RPMI8226 (cell line): ENCODE measurements at regions not wholly inside any gene's neighbourhood (a gene's known extent, or its start where the extent isn't known, plus 50 kb on each side); places are given as distances from the start of the nearest gene placed in this dataset.

Source experiments
- DNase-seq: peaks from one replicate; pipeline ENCODE4 v3.0.0-alpha.2; 2015

DNA sequence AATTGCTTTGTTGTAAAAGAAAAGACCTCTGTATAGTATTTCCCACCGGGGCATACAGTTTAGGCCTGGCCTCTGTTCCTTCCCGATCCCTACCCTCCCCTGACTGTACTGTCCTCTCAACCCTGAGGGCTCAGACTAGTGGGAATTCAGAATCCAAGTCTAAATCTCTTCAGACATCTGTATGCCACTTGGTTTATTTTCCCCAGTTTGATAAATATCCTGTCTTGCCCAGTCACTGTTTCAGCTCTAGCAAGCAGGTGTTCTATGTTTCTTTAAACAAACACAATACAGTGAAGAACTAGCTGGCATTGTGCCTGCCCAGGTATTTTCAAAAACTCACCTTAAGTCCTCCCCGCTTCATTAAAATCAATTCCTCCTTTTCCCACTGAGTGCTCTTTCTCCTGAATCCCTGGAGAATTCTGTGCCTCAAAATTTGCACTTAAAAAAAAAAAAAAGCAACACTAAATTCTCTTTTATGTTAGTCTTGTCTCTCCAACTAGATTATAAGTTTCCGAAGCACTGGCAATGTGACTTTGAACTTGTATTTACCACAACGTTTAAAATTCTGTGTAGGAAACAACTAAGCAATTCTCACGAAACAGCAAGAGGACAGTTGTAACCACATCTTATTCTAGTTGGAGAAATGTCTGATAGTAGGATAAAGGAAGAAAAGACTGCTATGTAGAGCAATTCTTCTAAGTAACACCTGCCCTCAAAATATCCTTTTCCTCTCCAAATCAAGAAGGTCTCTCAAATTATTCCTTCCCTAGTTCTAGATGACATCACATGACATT lies 112.0 kb upstream of the CARMIL1 start:
- DNase-seq = peak; percentile 60

- DNase-seq = no peak
Observed at GRCh38 chr6:25167961-25168360, 111.2 kb upstream of the CARMIL1 start.

DNA sequence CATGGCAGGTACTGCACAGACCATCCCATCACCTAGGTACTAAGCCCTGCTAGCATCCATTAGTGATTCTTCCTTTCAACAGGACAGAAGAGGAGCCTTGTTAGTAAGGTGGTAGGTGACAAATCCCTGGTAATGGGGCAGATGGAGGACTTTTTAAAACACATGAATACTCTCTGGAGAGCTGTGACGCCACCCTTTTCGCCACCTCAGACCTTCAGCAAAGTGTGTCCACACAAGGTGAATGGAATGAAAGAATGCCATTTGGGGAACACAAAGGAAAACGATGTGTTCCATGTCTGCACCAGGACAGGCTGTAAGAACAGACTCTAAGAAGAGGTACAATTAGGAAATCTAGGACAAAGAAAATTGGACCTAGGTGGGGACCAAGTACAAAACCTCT lies 110.5 kb upstream of the CARMIL1 start:
- DNase-seq = no peak

DNA sequence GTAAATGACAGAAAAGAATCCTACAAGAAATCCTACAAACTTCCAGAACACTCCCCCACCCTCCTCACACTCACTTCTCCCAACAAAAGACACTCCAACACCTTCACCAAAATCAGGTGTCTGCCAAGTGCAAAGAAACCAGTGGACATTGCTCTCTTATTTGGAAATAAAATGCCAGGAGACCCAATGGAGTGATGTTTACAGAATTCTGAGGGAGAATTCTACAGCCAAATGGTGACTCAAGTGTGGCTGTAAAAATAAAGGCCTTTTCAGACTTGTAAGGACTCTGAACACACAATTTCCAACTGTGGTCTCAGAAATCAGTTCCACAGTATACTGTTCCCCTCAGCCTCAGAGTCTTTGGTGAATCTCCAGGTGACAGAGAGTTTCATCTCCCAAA lies 109.6 kb upstream of the CARMIL1 start:
- DNase-seq = no peak

DNA sequence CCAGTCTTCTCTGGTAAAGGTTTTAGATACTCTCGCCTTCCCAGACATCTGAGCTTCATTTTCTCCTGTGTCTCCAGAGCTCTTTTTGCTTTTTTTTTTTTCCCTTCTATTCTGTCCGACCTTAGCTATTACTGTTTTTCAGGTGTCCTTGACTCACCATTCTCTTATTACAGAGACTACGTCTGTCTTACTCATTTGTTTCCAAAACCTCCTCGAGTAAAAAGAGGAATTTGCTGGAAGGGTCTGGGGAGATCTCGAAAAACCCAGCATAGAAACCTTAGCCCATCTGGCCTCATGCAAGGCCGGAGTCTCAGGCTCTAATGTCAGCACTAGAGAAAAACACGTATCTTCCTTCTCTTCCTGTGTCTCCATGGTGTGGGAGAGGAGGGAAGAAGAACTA lies 109.2 kb upstream of the CARMIL1 start:
- no peak for DNase-seq

DNA sequence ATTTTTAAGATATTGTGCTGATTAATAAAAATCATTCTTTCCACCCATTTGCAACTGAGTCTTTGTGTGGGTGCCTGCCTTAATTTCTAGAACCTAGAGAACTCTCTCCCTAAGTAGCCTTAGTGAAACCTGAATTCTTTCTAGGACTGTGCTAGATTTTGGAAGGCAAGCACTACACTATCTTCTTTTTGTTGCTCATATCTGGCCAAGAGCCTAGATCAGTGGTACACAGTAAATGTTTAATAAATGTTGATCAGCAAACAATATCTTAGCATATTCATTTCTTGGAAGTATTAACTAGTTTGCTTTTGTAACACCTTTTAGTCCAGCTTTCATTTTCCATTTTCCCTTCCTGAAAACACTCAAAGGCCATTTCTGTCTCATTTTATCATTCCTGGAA lies 108.5 kb upstream of the CARMIL1 start:
- no peak for DNase-seq

- no peak for DNase-seq
Observed at GRCh38 chr6:25171301-25171700, 107.9 kb upstream of the CARMIL1 start.

GRCh38 chr6:25172819-25173218 lies 106.4 kb upstream of the CARMIL1 start:
- no peak for DNase-seq

DNA sequence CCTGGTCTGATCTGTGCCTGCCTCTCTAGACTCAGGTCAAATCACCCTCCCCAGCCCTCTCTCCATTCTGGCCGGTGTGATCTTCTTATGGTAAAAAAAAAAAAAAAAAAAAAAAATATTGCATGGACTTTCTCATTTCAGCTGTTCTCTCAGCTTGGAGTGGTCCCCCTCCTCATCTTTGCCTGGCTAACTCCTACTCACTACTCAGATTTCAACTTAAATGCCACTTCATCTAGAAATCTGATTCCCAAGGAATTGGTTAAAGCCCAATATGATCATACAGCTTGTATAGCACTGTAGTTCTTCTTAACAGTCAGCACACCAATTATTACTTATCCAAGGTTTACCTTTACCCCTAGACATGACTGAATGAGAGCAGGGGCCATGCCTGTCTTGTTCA lies 105.9 kb upstream of the CARMIL1 start:
- no peak for DNase-seq

- DNase-seq = no peak
Observed at GRCh38 chr6:25173951-25174474, 105.2 kb upstream of the CARMIL1 start.

GRCh38 chr6:25174678-25175077 lies 104.5 kb upstream of the CARMIL1 start:
- no peak for DNase-seq

GRCh38 chr6:25175196-25175595 lies 104.0 kb upstream of the CARMIL1 start:
- DNase-seq = no peak

DNA sequence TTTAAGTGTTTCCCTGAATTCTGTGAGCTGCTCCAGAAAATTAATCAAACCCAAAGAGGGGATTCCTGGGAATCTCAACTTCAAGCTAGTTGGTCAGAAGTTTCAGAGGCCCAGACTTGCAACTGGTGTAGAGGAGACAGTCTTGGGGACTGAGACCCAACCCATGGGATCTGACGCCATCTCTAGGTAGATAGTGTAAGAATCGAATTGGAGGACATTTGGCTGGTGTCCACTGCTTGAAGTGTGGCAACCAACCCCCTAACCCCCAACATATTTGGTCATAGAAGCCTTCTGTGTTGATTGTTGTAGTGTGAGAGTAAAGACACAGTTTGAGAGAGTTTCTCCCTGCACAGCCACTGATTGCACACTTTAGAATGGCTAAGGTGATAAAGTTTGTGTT lies 103.5 kb upstream of the CARMIL1 start:
- DNase-seq = peak; percentile 42

GRCh38 chr6:25176466-25176865 lies 102.7 kb upstream of the CARMIL1 start:
- DNase-seq = peak; percentile 41

- DNase-seq = no peak
Observed at GRCh38 chr6:25177500-25178028, 101.6 kb upstream of the CARMIL1 start.

DNA sequence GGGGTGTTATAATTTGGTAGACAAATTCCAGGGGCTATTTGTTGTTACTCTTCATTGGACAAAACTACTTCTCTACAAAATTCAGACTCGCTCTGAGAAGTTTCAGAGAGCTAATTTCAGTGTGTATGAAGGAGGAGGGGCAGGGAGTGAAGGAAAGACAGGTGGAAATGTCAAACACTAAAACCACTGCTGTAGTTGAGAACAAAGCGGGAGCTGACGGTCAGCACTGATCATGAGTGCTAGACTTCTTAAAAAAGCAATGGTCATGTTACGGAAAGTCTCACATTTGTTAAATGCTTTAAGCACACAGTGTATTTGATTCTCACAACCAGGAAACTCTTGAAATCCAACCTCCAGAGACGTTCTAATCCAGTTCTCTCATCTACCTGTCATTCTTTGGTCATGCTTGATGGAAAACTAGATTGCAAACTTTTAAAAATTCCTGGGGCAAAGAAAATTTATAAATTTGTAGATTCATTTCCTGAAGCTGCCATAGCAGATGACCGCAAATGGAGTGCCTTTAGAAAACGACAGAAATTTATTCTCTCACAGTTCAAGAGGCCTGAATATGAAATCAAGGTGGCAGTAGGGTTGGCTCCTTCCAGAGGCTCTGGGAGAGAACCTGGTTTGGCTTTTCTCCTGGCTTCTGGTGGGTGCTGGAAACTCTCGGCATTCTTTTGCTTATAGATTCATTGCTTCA lies 100.7 kb upstream of the CARMIL1 start:
- DNase-seq = no peak

GRCh38 chr6:25179051-25179778 lies 100.0 kb upstream of the CARMIL1 start:
- no peak for DNase-seq

- no peak for DNase-seq
Observed at GRCh38 chr6:25180630-25181349, 98.4 kb upstream of the CARMIL1 start.

DNA sequence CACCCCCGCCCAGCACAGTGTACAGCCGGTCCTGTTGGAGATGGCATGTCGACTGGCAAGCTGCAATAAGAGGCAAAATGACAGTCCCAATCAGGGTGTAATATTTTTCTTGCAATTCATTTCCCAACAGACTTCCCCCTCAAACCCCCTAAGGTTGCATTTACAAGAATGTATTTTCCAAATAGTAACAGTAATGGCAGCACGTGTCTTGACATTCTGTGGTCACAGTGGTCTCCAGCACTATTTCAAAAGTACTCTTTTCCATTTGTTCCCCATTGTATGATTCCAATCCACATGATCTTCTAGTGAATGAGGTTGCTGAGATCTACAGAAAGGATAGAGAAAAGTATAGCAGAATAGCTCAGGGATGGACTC lies 97.8 kb upstream of the CARMIL1 start:
- DNase-seq = no peak

DNA sequence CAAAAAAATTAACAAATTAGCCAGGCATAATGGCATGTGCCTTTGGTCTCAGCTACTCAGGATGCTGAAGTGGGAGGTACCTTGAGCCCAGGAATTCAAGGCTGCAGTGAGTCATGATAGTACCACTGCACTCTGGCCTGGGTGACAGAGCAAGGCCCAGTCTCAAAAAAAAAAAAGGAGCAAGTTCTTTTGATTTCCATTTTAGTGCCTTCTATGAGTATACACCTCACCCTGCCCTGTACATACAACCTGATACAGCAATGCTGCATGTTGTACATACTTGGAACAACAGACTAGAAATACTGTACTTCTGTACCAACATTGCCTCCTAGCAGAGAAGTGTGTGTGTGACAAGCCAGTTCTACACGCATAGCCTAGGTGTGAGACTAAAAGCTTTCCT lies 97.3 kb upstream of the CARMIL1 start:
- DNase-seq = no peak

DNA sequence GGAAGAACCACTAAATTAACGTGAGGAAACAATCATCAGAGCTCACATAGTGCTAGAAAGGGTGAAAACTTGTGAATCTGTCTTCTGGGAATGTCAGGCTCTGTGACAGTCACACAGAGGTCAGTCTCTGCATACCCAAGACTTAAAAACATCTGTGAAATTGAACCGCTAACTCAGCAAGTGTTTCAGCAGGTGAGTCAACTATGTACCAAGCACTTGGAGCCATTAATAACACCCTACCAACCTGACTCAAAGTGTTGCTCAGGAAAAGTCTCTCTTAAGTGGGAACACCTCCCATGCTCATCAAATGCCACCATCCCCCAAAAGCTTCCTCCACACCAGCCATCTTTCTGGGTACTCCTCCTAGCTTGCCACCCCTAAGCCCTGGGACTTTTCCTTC lies 92.3 kb upstream of the CARMIL1 start:
- peak; percentile 34 for DNase-seq

DNA sequence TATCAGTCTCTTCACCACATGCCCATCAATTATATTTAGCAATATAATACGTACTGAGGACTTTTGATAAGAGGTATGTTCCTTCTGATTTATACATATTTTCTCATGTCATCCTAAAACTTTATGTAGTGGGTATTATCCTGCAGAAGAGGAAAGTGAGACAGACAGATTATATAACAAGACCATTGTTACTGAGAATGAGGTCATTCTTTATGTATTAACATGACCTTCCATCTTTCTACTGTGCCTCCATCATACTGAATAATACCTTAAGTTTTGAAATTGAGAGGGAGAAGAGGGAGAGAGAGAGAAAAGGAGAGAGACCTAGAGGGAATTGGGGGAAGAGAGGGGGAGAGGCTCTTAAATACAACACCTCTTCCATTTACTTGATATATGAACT lies 90.9 kb upstream of the CARMIL1 start:
- DNase-seq = no peak
